ENCODE measurements at regions not wholly inside any gene's neighbourhood (a gene's known extent, or its start where the extent isn't known, plus 50 kb on each side); places are given as distances from the start of the nearest gene placed in this dataset.

GRCh38 chr13:34751492-34751891 is 190.6 kb upstream of the NBEA start:
- no peak for DNase-seq
- whole genome bisulfite sequencing, 4 donors, result 90 to 96% (median 93%) methylated on average over 3 of the region's 3 CpGs
- no peaks in the 10 kb centered on the region for H3K27me3 ChIP-seq
- peaks cover 0 to 9% (median 0%) of the 10 kb centered on the region in 12 donors for H3K9me3 ChIP-seq
- H3K36me3 ChIP-seq, result no peaks in the 10 kb centered on the region
- intact Hi-C loops (cut with DNase I), result no loop called here
- no peak overlapping the region for H3K27ac ChIP-seq
- no peak for ATAC-seq
- no peak overlapping the region for H3K4me3 ChIP-seq
- no peak for TF ChIP-seq CTCF (IDR thresholded peaks at IDR 0.05)
- no peak for TF ChIP-seq POLR2A (IDR thresholded peaks at IDR 0.05)
- H3K4me1 ChIP-seq, result peaks cover 3 to 42% (median 28%) of the 10 kb centered on the region in 12 donors

GRCh38 chr13:34752283-34752960 is 189.6 kb upstream of the NBEA start:
- Histone ChIP-seq H3K9me3 (peaks cover 0 to 10% (median 0%) of the 10 kb centered on the region in 12 donors), H3K27ac (no peak overlapping the region), H3K4me3 (no peak overlapping the region), H3K36me3 (no peaks in the 10 kb centered on the region), H3K27me3 (no peaks in the 10 kb centered on the region), H3K4me1 (peaks cover 3 to 37% (median 25%) of the 10 kb centered on the region in 12 donors)
- intact Hi-C loops (cut with DNase I), result no loop called here
- ATAC-seq (no peak), DNase-seq (no peak)
- WGBS, 4 donors, result 57 to 71% (median 65%) methylated on average over 11 of the region's 11 CpGs
- TF ChIP-seq POLR2A (IDR thresholded peaks at IDR 0.05) (no peak), CTCF (IDR thresholded peaks at IDR 0.05) (no peak)

- TF ChIP-seq POLR2A (IDR thresholded peaks at IDR 0.05), result no peak
- H3K27ac ChIP-seq, result no peak overlapping the region
- H3K4me3 ChIP-seq, result no peak overlapping the region
- 87 to 92% (median 89%) methylated on average over 3 of the region's 3 CpGs for WGBS, 4 donors
- DNase-seq (no peak), ATAC-seq (no peak)
- H3K4me1 ChIP-seq, result peaks cover 0 to 6% (median 0%) of the 10 kb centered on the region in 12 donors
- H3K27me3 ChIP-seq, result no peaks in the 10 kb centered on the region
- intact Hi-C loops (cut with DNase I), result no loop called here
- no peaks in the 10 kb centered on the region for H3K36me3 ChIP-seq
- peaks cover 0 to 16% (median 0%) of the 10 kb centered on the region in 12 donors for H3K9me3 ChIP-seq
Measured at GRCh38 chr13:34756136-34756535, 185.9 kb upstream of the NBEA start.

GRCh38 chr13:34756572-34756971 is 185.5 kb upstream of the NBEA start:
- DNase-seq (no peak), ATAC-seq (no peak)
- TF ChIP-seq CTCF (IDR thresholded peaks at IDR 0.05) (no peak), POLR2A (IDR thresholded peaks at IDR 0.05) (no peak)
- H3K27me3 ChIP-seq, result no peaks in the 10 kb centered on the region
- peaks cover 0 to 16% (median 0%) of the 10 kb centered on the region in 12 donors for H3K9me3 ChIP-seq
- no peak overlapping the region for H3K27ac ChIP-seq
- no peaks in the 10 kb centered on the region for H3K36me3 ChIP-seq
- peaks cover 0 to 6% (median 0%) of the 10 kb centered on the region in 12 donors for H3K4me1 ChIP-seq
- 81 to 88% (median 85%) methylated on average over 2 of the region's 2 CpGs for WGBS, 4 donors
- intact Hi-C loops (cut with DNase I), result no loop called here
- no peak overlapping the region for H3K4me3 ChIP-seq

GRCh38 chr13:34757441-34757840 is 184.6 kb upstream of the NBEA start:
- no peak for ATAC-seq
- TF ChIP-seq CTCF (IDR thresholded peaks at IDR 0.05) (no peak), POLR2A (IDR thresholded peaks at IDR 0.05) (no peak)
- peaks cover 0 to 16% (median 0%) of the 10 kb centered on the region in 12 donors for H3K9me3 ChIP-seq
- no peak overlapping the region for H3K4me3 ChIP-seq
- no peaks in the 10 kb centered on the region for H3K4me1 ChIP-seq
- H3K27me3 ChIP-seq, result no peaks in the 10 kb centered on the region
- DNase-seq, result no peak
- H3K27ac ChIP-seq, result no peak overlapping the region
- intact Hi-C loops (cut with DNase I), result no loop called here
- no peaks in the 10 kb centered on the region for H3K36me3 ChIP-seq
- 84 to 94% (median 88%) methylated on average over 2 of the region's 2 CpGs for WGBS, 4 donors

All from heart left ventricle (tissue), 16 donors.